Glomerular visceral epithelial cell (primary cell): ENCODE measurements at regions not wholly inside any gene's neighbourhood (a gene's known extent, or its start where the extent isn't known, plus 50 kb on each side); places are given as distances from the start of the nearest gene placed in this dataset.
"Not testable (repeated sequence)": the region's sequence is repeated elsewhere in the genome, so short reads cannot be mapped to it uniquely, and the experiment has no call there.

Source experiments
- DNase-seq: peaks from one replicate; pipeline ENCODE4 v3.0.0-alpha.2; 2016; ENCODE audit errors: extremely low spot score

GRCh38 chr10:123221418-123221817, 67.2 kb downstream of the BUB3 start:
- DNase-seq, result no peak

GRCh38 chr10:123222832-123223231, 68.6 kb downstream of the BUB3 start:
- no peak for DNase-seq

GRCh38 chr10:123227706-123228105, 73.5 kb downstream of the BUB3 start:
- DNase-seq, result no peak

- DNase-seq, result no peak
Measured at GRCh38 chr10:123229927-123230630, 75.9 kb downstream of the BUB3 start.

GRCh38 chr10:123232879-123233278, 78.7 kb downstream of the BUB3 start:
- not testable (repeated sequence) for DNase-seq

GRCh38 chr10:123235014-123235413, 80.8 kb downstream of the BUB3 start:
- DNase-seq, result not testable (repeated sequence)

GRCh38 chr10:123236126-123236525, 81.9 kb downstream of the BUB3 start:
- DNase-seq, result no peak

GRCh38 chr10:123240250-123240649, 86.0 kb downstream of the BUB3 start:
- no peak for DNase-seq

- no peak for DNase-seq
Measured at GRCh38 chr10:123240776-123241175, 86.6 kb downstream of the BUB3 start.

DNA sequence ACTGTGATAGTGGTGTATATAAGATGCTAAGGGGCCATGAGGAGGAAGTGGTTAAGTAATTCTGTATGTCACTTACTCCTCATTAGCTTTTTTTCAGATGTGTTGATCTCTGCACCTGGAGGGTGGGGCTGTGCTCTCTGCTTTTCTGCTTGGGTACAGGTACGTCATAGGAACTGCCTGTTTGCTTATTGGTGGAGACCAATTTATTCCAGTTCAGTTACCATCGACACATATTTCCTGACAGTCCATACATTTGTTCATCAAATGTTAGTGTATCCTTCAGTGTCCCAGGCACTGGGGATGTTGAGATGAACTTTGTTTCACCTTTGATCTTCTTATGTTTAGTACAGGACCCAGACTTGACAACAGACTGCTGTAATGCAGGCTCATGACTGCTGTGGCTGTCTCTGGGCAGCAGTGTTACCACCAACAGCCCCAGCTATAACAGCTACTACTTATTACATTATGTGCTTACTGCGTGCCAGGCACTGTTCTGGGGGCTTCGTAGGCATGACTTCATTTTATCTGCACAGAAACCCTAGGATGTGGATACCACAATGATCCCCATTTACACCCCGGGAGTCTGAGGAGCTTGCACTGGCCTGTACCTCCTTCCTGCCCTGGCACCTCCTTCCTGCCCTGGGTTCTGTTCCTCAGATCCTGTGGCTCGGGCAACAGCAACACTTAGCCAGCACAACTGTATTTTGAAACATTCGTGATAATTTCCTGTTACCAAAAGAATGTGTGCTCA, 87.4 kb downstream of the BUB3 start:
- no peak for DNase-seq

- DNase-seq, result no peak
Measured at GRCh38 chr10:123244747-123245146, 90.5 kb downstream of the BUB3 start.

DNA sequence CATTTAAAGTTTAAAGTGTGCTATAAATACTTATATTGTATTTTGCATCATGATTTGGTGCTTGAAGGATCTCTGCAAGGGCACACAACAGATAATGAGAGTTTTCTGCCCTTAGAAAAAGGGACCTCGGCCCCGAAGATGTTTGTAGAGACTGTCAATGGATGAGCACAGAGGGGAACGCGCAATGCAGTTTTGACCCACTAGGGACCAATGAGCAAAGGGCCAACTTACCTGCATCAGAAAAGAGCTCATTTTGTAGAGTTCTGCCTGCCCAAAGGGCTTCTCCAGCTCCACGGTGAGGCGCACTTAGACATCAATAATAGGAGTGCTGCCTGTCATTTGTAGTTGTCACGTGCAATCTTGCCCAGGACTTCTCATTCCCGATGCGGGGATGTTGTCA, 91.1 kb downstream of the BUB3 start:
- no peak for DNase-seq

DNA sequence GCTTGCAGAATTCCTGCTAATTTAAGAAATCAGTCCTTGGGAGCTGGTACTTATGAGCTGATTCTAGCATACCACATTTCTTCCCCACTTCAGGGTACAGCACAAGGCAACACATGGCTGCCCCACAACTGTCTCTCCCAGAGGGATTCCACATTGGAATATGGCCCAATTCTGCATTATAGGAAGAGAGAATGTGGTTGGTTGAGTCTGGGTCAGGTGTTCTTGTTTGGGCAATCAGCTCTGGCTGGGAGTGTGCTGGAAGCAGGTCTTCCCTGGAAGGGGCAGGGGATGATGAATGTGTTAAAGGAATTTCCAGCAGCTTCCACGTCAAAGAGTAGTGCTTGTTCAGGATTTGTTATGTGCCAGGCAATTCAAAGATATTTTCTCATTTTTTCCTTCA, 95.7 kb downstream of the BUB3 start:
- DNase-seq, result no peak

- DNase-seq, result no peak
Measured at GRCh38 chr10:123250640-123251039, 96.4 kb downstream of the BUB3 start.

DNA sequence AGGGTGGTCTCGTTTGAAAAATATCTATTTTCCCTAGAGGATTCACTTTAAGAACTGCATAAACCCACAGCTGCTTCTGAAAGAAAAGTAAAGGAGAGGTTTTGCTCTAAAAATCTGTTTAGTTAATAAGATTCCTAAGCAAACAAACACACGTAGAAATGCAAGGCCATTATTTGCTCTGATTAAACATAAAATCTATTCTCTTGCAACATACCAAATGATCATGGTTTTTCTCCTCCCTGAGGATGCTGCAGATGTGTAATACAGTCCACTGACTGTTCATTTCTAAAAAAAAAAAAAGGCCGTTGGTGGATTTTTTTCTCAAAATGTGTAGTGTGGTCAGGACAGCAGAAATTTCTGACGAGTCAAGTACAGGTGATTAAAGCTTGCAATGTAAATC, 98.6 kb downstream of the BUB3 start:
- no peak for DNase-seq

- not testable (repeated sequence) for DNase-seq
Measured at GRCh38 chr10:123254343-123254742, 100.1 kb downstream of the BUB3 start.

DNA sequence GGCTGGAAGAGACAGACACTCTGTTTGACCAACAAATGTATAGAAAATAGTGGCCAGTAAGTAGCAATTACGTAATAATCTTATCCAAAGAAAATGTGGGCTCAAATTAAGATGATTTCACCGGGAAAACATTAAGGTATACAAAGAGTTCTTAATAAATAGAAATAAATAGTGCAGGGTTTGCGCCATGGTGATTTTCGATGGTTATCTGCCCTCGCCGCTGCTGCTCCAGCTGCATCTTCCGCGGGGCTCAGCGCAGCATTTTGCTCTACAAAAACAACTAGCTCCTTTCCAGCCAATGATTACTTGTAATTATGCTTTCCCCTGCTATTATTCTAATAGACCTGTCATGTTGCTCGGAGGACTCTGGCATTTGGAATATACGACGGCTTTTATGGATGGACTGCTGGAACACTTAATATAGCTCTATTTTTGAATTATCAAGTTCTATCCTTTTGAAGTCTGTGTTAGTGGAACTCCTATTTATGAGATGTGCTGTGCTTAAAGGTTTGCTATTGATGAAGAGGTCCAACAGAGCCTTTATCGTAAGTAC, 103.8 kb downstream of the BUB3 start:
- no peak for DNase-seq

DNA sequence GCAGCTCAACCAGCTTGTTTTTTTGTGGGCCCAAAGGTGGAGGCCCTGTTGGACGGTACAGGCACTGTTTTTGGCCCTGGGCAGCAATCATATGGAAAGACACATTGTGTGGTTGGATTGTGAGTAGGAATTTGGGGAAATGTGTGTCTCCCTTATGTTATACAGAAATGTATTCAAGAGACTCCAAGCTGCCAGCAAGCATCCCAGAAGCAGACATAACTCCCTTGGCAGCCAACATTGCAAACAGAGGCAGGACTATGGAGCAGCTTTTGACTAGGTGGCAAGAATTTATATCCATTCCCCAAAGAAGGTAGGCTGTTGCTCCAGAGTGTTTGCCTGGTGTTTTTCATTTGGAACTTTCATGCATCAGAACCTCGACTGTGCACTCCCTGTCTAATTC, 104.9 kb downstream of the BUB3 start:
- no peak for DNase-seq

DNA sequence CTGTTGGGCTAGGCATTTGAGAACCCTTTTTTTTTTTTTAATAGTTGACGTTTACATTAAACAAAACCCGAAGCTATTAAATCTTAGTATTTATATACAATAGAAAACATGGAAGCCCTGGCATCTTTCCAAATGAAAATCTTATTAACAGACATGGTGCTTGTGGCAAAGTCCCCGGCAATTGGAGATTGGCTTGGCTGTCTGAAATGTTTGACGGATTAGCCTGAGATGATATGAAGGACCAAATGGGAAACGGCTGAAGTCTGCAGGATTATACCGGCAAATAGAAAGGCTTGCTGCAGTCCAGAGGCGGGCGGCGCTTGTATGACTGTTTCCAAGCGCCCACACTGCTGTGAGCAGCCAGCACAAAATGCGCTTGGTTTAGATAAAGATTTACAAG, 105.6 kb downstream of the BUB3 start:
- no peak for DNase-seq

DNA sequence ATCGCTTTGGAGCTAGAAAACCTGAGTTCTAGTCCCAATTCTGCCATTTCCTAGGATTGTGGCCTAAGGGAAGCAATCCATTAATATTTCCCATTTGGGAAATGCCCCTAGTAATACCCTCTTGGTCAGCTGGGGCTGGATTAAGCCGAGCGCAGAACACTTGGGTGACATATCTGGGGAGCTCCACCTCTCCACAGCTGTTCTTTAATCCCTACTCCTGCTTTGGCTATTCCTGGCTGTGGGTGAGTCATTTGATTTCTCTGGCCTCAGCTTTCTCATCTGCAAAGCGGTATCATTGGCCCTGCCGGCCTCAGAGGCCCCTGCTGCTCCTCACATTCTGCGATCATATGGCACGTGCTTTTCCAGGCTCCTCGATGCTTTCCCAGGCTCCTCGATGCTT, 108.3 kb downstream of the BUB3 start:
- DNase-seq, result no peak

DNA sequence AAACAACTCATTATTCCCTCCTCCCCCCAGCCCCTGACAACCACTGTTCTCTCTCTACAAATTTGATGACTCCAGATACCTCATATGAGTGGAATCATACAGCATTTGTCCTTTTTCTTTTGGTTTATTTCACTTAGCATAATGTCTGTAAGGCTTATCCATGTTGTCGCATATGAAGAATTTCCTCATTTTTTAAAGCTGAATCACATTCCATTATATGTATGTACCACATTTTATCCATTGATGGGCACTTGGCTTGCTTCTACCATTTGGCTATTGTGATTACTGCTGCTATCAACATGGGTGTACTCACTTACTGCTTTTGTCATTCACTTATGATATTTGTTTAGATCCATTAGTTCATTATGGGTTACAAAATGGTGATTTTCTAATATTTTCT, 112.8 kb downstream of the BUB3 start:
- DNase-seq, result peak; percentile 5

- no peak for DNase-seq
Measured at GRCh38 chr10:123269017-123269552, 114.9 kb downstream of the BUB3 start.

DNA sequence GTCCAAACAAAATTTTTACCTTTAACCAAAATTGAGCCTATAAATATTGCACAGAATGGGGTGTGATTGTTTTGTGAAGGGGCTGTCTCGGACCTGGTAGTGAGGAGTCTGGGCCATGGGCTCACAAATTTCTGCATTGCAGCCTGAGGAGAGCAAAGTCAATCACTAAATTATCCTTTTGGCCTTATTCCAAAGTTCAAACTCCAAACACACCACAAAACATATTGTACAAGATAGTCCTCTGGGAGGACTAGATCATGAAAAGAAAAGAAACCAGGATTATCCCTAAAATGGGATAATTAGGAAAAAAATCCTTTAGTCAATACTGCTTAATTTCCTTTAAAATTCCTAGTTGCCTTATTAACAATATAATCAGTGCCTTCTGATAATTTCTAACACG, 115.5 kb downstream of the BUB3 start:
- DNase-seq, result no peak
